Right kidney (tissue), 1 donor: ENCODE measurements at regions not wholly inside any gene's neighbourhood (a gene's known extent, or its start where the extent isn't known, plus 50 kb on each side); places are given as distances from the start of the nearest gene placed in this dataset.

Experiments
- DNase-seq: peaks from one replicate; pipeline ENCODE4 v3.0.0-alpha.2; 2016

- DNase-seq, result no peak
Measured at GRCh38 chr14:101109981-101110728, 206.6 kb upstream of the RTL1 start.

GRCh38 chr14:101110729-101111619 is 207.5 kb upstream of the RTL1 start:
- no peak for DNase-seq

- no peak for DNase-seq
Measured at GRCh38 chr14:101111620-101112290, 208.2 kb upstream of the RTL1 start.

- no peak for DNase-seq
Measured at GRCh38 chr14:101112351-101113107, 209.0 kb upstream of the RTL1 start.

- no peak for DNase-seq
Measured at GRCh38 chr14:101113108-101113612, 209.6 kb upstream of the RTL1 start.

- DNase-seq, result no peak
Measured at GRCh38 chr14:101113835-101114725, 210.6 kb upstream of the RTL1 start.

- DNase-seq, result no peak
Measured at GRCh38 chr14:101114726-101115515, 211.4 kb upstream of the RTL1 start.

- DNase-seq, result no peak
Measured at GRCh38 chr14:101115652-101116051, 212.1 kb upstream of the RTL1 start.

- no peak for DNase-seq
Measured at GRCh38 chr14:101116065-101116464, 212.5 kb upstream of the RTL1 start.

GRCh38 chr14:101116486-101117130 is 213.1 kb upstream of the RTL1 start:
- no peak for DNase-seq

- DNase-seq, result no peak
Measured at GRCh38 chr14:101117543-101117942, 214.0 kb upstream of the RTL1 start.

GRCh38 chr14:101118233-101118632 is 214.7 kb upstream of the RTL1 start:
- DNase-seq, result no peak

GRCh38 chr14:101118746-101119591 is 215.4 kb upstream of the RTL1 start:
- no peak for DNase-seq

GRCh38 chr14:101119830-101120571 is 216.5 kb upstream of the RTL1 start:
- DNase-seq, result no peak

- no peak for DNase-seq
Measured at GRCh38 chr14:101120641-101121507, 217.4 kb upstream of the RTL1 start.

GRCh38 chr14:101121508-101122139 is 218.1 kb upstream of the RTL1 start:
- no peak for DNase-seq
